Left cardiac atrium (tissue), 4 donors: ENCODE measurements at regions not wholly inside any gene's neighbourhood (a gene's known extent, or its start where the extent isn't known, plus 50 kb on each side); places are given as distances from the start of the nearest gene placed in this dataset.
"Not testable (repeated sequence)": the region's sequence is repeated elsewhere in the genome, so short reads cannot be mapped to it uniquely, and the experiment has no call there.

Experiments
- ATAC-seq, 2 donors: fragments of 200-7000 bp; cut with Tn5 transposase; one replicate each; pipeline ENCODE4 v1.9.1; 2020; ENCODE audit warnings: mild to moderate bottlenecking in 2 of 2, moderate library complexity in 2 of 2
- DNase-seq: peaks from one replicate; pipeline ENCODE4 v3.0.0-alpha.2; 2020
- intact Hi-C, 2 donors: fragments of 100-400 bp; cut with DNase I; formaldehyde crosslinking; loops; one replicate each; pipeline versions ENCODE4 v1.14.1 to v1.15.1; 2022 to 2023
- donor health status: DM: no; HTN: yes; CAD: no.
- donor health status: DM: no; HTN: yes; CAD: no; lungs with severe emphysema.
- donor health status: DM: yes; HTN: yes; CAD: no.
- donor health status: Dilated cardiomyopathy.

DNA sequence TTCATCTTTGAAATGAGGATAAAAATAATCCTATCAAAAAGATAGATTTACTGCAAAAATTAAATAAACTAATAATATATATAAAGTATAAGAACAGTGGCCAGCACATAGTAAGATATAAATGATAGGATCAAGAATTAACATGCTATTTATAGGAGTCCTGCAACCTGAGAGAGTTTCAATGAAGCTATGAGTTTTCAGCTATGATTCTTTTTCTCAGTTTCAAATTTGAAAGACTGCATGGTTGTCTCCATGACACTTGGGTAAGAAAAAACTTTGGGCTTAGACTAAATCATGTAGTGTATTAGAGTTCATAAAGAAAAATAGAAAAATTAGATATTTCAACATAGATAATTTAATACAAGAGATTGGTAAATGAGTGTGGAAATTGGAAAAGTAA lies 817.8 kb upstream of the KIF2B start:
- no peak for ATAC-seq
- intact Hi-C loops = no loop called here
- no peak for DNase-seq

DNA sequence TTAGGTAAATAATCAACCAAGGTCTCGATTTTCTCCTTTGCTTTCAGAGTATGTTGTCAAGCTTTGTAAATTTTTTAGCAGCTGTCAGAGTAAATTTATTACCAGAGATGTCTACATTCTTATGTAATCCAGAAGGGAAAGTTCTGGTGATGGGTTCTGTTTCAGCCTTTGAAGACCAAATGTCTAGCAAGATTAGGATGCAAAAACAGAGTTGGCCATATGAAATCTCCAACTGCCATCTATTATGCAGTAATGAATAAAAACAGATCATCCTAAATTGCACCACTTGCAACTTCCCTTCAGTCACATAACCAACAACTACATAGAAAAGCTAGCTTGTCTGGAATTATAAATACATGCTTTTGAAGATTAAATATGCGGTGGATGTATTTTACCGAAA lies 826.8 kb upstream of the KIF2B start:
- DNase-seq = no peak
- no peak for ATAC-seq
- intact Hi-C loops = no loop called here

DNA sequence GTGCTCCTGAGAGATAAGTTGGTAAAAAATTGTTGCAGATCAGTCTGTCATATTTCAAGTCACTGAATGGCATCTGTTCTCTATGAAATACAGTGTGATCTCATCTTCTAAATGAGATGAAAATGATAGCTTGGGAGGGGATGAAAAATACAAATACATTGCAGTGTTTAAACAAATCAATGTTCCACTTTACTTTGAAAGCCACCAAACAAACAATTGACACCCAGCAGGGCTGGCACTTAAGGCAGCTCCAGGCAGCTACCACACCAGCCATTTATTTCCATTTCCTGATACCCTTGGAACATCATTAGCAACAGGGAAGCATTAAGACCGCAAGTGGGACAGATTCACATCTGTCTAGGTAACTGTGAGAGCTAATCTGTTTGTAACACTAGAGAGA lies 827.6 kb upstream of the KIF2B start:
- intact Hi-C loops = no loop called here
- DNase-seq (no peak), ATAC-seq (no peak)

DNA sequence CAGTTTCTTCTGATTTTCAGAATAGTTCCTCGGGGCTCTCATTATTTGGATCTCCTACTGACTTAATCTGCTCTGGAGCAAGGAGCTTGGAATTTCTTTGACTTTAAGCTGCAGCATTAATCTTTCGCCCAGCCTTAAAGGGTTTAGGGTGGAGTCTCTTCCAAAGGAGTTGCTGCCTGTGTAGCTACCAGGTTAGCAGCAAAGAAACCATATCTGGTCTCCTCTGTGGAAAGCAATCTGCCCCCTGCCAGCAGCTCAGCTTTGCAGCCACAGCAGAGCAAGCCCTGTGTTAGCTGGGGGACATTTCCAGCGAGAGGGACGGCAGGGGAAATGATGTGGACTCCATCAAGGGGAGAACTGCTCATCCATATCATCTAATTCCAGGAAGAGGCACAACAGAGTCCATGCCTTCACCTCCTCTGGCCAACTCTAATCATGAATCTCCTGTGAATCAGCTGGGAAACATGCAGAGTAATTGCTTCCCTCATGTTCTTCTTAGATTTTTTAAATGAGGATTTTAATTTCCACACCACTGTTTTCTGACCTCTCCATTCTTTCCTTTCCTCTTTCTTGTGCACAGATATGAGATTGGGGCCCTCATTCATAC lies 827.6 kb upstream of the CA10 start:
- ATAC-seq (peak in 1 of 2 donors; percentile 77), DNase-seq (no peak)
- intact Hi-C loops = no loop called here

DNA sequence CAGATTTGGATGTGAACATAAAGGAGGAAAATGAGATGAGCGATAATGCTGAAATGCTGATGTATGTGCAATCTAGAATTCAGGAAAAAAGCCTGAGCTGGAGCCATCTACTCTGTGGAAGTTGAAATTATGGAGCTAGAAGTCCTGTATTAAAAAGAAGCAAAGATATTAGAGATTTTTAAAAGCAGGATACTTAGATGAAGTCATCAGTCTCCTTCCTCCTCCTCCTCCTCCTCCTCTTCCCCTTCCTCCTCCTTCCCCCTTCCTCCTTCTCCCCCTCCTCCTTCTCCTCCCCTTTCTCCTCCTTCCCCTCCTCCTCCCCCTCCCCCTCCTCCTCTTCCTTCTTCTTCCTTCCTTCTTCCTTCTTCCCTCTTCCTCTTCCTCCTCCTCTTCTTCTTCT lies 823.8 kb upstream of the CA10 start:
- ATAC-seq = no peak
- no peak for DNase-seq
- intact Hi-C loops = no loop called here

DNA sequence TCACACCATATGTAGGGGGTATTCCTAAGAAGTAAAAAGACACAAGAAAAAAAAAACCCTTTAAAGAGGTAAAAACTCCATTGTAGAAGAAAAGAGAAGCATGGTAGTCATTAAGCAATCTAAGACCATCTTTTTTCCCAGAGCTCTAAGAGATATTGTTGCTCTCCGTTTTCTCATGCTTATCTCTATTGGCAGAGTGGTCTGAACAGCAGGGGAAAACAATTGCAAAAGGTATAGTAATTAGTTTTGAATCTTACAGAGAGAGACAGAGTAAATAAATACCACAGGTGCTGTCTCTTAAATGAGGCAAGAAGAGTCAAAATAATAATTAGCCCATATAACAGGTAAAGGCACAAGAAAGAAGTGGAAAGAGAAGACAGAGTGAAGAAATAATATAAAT lies 821.4 kb upstream of the CA10 start:
- intact Hi-C loops = no loop called here

DNA sequence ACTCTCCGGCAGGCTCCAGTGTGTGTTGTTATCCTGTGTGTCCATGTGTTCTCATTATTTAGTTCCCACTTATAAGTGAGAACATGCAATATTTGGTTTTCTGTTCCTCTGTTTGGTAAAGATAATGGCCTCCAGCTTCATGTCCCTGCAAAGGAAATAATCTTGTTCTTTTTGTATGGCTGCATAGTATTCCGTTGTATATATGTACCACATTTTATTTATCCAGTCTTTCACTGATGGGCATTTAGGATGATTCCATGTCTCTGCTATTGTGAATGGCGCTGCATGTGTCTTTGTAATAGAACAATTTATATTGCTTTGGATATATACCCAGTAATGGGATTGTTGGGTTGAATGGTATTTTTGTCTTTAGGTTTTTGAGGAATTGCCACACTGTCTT lies 807.3 kb upstream of the CA10 start:
- ATAC-seq (no peak), DNase-seq (no peak)
- intact Hi-C loops = no loop called here

More for the DNA sequence above, 821.4 kb upstream of the CA10 start:
- no peak for ATAC-seq
- DNase-seq = no peak

DNA sequence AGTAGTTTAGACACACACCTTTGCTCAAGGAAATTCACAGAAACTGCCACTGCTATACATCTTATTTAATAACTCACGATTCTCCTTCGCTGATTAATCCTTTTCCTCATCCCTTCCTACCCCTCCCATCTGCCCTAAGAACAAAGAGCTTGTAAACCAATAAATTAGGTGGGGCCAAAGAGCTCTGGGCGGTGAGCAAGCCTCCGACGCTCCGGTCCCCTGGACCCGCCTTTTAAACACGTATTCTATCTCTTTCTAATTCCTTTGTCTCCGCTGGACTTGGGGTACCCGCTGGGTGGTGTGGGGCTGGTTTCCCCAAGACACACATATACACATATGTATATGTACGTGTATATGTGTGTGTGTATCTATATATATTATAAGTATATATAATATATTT lies 803.2 kb upstream of the CA10 start:
- DNase-seq, intact Hi-C loops, ATAC-seq: not testable (repeated sequence)

DNA sequence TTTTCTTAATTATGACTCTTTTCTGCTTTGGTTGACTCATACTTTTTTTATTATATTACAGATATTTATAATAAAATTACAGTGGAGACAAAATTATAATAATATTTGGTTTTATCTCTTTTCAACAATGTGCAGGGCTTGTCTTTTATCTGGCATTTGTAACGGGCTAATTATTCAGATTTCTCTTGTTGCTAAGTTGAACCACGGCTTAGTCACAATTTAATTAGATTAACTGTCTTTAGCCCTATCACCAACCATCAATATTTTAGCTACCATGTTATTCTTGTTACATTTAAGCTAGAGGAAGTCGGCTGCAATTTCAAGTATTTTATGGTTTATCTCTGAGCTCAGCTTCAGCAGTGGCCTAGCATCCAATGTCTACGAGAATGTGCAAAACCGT lies 798.9 kb upstream of the CA10 start:
- DNase-seq (no peak), ATAC-seq (no peak)
- intact Hi-C loops = no loop called here

DNA sequence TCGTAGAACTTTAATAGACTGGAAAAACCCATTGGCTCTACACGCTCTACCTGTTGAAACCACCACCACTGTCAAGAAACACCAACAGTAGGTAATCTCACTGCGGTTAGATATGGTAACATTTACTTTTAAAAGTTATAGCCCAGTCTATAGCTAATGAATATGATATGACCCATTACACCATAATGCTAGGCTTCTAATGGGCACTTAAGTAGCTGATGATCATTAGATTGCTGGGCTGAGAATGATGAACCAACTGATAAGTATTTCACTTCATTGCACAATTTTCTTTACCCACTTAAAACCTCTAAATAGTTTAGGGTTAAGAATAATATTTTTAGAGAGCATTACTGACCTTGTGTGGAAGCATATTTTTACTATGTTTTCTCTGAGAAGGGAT lies 788.9 kb upstream of the CA10 start:
- no peak for ATAC-seq
- DNase-seq = no peak
- intact Hi-C loops = no loop called here

DNA sequence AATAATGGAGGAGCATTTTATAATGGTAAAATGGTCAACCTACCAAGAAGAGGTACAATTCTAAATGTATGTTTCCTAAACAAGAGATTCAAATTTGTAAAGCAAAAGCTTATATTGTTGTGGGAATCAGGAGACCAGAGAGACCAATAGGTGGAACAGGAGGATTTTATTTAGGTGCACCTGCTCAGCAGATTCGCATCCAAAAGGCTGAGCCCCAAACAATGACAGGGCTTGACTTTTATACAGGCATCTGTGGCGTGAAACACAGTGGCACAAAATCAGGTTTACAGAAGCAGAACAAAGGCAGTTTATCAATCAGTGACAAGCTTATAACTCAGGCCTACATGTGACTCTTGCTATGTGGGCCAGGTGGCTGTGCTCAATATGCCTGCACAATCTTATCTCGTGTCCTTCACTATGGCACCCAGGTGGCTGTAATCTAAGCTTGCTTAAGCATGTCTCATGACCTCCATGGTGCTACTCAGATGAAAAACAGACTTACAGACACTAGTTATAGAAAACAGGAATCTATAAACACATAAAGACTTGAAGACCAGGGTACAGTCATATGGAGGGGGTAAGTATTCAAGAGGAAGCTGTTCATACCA lies 780.2 kb upstream of the CA10 start:
- ATAC-seq (no peak), DNase-seq (no peak)
- intact Hi-C loops = no loop called here

DNA sequence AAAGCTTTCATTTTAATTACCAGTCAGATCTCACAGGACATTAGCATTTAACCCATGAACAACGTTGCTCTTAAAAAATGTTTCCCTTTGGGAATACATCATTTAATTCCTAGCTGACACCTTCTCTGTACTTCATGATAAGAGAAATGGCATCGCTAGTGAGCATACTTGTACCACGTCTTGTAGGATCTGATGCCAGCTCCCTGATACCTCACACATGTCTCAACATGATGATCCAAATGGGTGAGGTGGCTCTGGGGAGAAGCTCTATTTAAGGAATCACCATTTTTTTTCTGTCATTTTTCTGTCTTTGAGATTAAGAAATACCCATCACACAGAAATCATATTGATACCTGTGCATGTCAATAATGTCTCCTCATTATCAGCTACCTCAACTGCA lies 772.1 kb upstream of the CA10 start:
- intact Hi-C loops = no loop called here
- DNase-seq (no peak), ATAC-seq (no peak)

DNA sequence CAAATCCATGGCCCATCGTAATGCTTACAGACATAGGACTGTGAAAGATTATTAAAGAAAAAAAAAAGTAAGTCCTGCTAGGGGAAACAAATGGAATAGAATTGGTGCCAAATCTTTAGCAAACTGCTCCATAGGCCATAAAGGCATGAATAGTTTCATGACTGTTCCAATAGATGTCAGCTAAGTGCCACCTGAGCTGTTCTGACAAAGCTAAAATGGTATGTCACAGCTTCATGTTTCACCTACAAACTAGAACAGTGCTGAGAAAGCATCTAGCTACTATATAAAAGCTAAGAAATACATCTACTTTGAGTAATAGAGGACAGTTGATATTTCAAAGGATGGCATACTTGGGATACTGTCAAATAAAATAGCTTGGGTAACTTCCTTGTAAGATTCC lies 771.6 kb upstream of the CA10 start:
- DNase-seq (no peak), ATAC-seq (no peak)
- intact Hi-C loops = no loop called here

DNA sequence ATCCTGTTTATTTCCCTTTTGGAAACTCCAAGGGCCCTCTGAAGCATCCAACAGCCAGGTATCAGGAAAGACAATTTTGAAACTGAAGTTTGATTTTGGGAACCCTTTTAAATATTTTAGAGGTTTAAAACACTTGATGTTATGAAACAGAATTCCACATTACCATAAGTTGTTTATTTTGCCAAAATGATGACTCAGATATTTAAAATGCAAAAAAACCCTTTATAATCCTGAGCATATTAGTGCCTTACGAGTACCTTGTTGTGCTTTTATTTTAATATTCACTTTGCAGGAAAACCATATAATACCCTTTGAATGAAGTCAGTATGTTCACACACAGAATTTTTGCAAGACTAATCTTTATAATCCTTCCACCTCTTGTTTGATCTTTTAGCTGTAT lies 765.1 kb upstream of the CA10 start:
- intact Hi-C loops = no loop called here
- ATAC-seq (no peak), DNase-seq (no peak)

DNA sequence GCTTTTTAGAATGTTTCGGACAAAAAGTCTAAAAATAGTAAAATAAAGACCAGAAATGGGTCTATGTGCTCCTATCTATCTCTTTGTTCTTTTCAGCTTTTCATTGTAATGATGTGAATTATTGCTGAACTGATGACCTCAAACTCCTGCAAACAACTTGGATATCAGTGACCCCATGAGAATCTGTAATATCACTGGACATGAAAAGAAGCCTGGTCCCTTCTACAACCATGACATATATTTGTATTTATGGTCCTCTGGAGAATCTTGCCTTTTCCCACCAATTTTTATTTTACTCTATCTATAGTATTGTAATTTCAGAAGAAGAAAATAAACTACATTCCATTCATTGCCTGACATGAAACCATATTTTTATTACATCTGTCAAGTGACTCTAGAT lies 740.7 kb upstream of the CA10 start:
- intact Hi-C loops = no loop called here
- ATAC-seq (no peak), DNase-seq (no peak)

DNA sequence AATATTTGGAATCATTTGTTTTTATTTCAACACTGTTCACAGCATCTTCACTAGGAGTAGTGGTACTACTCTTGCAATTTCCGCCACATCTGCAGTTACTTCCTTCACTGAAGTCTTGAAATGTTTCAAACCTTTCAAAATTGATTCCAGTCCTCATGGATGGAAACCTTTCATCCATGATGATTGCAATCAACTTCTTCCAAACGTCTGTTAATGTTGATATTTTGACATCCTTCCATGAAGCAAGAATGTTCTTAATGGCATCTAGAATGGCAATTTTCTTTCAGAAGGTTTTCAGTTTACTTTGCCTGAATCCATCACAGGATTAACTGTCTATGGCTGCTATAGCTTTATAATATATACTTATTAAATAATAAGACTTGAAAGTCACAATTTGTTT lies 736.8 kb upstream of the CA10 start:
- intact Hi-C loops = no loop called here
- ATAC-seq = no peak

DNA sequence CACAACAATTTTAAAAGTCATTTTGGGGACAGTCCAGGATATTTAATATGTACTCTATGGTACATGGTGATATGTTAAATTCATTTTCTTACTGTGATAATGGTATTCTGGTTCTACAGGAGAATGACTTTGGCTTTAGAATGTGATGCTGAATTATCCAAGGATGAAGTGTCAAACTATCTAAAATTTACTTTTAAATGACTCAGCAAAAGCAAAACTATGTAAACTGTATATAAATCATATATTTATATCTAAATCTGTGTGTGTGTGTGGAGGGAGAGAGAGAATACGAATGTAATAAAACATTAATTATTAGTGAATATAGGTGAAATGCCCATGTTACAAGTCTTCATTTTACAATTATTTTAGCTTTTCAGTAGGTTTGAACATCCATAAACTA lies 733.8 kb upstream of the CA10 start:
- intact Hi-C loops = no loop called here
- ATAC-seq = no peak
- DNase-seq = no peak

More for the DNA sequence above, 736.8 kb upstream of the CA10 start:
- no peak for DNase-seq

DNA sequence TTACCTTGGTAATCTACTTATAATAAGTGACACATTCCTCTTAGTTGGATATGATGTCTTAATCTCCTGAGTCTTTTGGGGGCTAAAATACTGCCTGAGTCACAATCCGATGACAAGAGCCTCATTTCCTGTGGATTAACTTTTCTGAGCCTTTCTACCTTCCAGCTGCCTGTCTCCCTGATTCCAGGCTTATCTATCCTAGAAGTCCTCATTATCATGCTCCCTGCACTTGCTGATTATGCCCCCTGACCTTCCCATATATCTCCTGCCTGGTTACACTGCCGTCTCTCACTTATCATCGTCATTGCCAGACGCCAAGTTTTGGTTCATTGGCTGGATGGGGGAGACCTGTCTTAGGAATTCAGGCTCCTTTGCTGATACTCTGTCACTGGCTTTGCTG lies 727.4 kb upstream of the CA10 start:
- DNase-seq = no peak
- intact Hi-C loops = no loop called here
- no peak for ATAC-seq

DNA sequence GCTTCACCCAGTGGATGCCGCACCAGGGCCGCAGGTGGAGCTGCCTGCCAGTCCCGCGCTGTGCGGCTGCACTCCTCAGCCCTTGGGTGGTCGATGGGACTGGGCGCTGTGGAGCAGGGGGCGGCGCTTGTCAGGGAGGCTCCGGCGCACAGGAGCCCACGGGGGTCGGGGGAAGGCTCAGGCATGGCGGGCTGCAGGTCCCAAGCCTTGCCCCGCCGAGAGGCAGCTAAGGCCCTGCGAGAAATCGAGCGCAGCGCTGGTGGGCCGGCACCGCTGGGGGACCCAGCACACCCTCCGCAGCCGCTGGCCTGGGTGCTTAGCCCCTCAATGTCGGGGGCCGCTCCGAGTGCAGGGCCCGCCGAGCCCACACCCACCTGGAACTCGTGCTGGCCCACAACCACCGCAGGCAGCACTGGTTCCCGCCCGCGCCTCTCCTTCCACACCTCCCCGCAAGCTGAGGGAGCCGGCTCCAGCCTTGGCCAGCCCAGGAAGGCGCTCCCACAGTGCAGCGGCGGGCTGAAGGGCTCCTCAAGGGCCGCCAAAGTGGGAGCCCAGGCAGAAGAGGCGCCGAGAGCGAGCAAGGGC lies 725.5 kb upstream of the CA10 start:
- ATAC-seq, intact Hi-C loops, DNase-seq: not testable (repeated sequence)

DNA sequence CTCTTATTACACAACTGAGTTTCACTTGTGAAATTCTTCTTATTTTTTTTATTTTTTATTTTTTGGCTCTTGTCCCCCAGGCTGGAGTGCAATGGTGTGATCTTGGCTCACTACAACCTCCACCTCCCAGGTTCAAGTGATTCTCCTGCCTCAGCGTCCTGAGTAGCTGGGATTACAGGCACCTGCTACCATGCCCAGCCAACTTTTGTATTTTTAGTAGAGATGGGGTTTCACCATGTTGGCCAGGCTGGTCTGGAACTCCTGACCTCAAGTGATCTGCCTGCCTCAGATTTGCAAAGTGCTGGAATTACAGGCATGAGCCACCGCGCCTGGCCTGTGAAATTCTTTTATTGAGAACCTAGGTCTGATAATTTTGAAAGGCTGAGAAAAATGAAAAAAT lies 688.3 kb upstream of the CA10 start:
- ATAC-seq, intact Hi-C loops, DNase-seq: not testable (repeated sequence)

DNA sequence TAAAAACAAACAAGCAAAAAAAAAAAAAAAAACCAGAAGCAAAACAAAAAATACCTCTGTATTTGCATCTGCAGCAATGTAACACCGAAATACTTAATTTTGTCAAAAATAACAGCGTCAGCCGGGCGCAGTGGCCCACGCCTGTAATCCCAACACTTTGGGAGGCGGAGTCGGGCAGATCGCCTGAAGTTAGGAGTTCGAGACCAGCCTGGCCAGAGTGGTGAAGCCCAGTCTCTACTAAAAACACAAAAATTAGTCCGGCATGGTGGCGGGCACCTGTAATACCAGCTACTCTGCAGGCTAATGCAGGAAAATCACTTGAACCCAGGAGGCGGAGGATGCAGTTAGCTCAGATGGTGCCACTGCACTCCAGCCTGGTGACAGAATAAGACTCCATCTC lies 683.5 kb upstream of the CA10 start:
- no peak for DNase-seq
- intact Hi-C loops = no loop called here

More for the DNA sequence above, 683.5 kb upstream of the CA10 start:
- no peak for ATAC-seq
